Hematopoietic multipotent progenitor cell treated with erythropoietin and hydrocortisone succinate and interleukin-3 and kit ligand, for 6 days (in vitro differentiated cells): ENCODE measurements at regions not wholly inside any gene's neighbourhood (a gene's known extent, or its start where the extent isn't known, plus 50 kb on each side); places are given as distances from the start of the nearest gene placed in this dataset.
"Not testable (repeated sequence)": the region's sequence is repeated elsewhere in the genome, so short reads cannot be mapped to it uniquely, and the experiment has no call there.

Experiments used
- DNase-seq: peaks from one replicate; pipeline ENCODE4 v3.0.0-alpha.2; 2015

GRCh38 chr11:25327656-25328055 lies 830.8 kb downstream of the LUZP2 start:
- no peak for DNase-seq

GRCh38 chr11:25339281-25339680 lies 842.4 kb downstream of the LUZP2 start:
- no peak for DNase-seq

DNA sequence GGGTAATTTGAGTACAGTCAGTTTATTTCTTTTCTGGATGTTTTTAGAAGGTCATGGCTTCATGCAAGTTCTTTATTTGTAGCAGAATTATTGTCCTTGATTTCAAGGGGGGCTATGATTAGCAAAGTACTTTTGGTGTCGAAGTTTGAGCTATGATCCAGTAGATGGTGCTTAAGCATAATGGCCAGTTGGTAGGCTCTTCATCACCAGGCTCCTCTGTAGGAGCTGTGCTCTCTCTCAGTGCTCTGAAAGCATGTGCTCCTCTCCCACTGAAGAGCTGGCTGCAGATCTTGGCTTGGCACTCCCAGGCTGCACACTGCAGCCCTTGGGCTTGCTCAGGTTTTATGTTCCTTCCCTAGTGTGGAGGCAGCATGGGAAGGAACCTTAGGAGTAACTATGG lies 852.7 kb downstream of the LUZP2 start:
- DNase-seq = no peak

GRCh38 chr11:25350899-25351803 lies 854.3 kb downstream of the LUZP2 start:
- DNase-seq = no peak

- no peak for DNase-seq
These were observed 860.3 kb downstream of the LUZP2 start for GRCh38 chr11:25357133-25357532.

DNA sequence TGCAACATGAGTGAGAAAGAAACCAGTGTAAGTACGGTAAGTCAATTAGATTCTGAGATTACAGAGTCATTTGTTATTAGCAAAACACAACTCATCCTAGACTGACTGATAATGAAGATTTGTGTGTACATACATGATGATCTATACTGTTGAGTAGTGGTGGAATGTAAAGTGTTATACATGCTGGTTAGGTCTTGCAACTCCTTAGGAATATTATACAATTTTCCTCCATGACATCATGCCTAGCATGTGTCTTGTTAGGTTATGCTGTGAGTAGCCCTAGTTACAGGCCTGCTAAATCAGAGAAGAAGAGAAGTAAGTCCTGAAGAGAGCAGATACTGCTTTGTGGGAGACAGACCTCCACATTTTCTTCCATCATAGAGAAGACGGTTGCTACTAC lies 880.6 kb downstream of the LUZP2 start:
- DNase-seq = no peak

- DNase-seq = no peak
These were observed 900.0 kb downstream of the LUZP2 start for GRCh38 chr11:25396847-25397246.

DNA sequence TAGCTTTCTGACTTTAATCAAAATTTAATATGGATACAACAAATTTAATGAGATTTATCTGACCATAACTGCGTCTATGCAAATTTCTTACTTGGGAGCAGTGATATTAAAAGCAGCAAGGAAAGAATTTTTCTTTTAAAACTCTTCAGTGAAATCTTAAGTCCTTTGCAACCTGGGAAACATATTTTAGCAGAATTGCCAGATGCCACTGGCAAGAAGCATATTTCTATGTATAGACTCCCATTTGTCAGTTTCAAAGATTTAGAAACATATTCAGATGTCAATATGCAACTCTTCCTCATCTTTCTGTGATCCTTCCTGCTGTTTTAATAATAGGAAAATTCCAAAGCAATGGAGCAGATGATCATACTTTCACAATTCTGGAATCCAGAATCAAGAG lies 911.3 kb downstream of the LUZP2 start:
- no peak for DNase-seq

DNA sequence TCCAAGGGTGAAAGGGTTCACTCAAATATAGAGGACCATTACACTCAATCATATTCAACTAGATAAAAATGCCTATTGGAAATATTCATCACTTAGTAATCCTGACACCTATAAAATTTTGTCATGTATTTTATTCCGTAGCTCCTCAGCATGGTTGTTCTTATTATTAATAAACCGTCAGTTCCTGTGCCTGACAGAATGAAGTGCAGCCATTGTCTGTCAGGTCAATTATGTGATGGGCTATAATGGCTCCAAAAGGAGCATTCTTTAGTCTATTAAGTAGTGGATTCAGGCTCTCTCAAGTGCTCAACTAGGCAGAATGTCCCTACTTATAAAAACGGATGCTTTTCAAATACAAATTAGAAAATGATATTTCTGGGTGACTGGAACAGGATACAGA lies 916.1 kb upstream of the ANO3 start:
- no peak for DNase-seq

- DNase-seq = no peak
These were observed 908.3 kb upstream of the ANO3 start for GRCh38 chr11:25423436-25424199.

DNA sequence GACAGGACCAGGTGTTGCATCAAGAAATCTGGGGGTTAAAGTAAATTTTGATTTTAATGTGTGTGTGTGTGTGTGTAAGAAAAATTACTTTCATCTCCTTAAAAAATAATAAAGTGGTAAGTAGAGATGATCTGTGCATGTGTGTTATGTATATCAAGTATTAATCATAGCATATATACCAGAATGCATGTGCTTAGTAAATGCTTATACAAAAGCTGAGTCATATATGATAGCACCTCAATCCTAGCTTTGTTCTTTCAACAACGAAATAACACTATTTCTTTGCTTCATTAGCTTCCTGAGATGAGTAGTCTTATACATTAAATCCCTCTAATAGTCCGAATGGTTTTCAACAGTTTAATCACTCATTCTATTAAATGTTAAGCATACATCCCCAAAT lies 899.6 kb upstream of the ANO3 start:
- DNase-seq = no peak

DNA sequence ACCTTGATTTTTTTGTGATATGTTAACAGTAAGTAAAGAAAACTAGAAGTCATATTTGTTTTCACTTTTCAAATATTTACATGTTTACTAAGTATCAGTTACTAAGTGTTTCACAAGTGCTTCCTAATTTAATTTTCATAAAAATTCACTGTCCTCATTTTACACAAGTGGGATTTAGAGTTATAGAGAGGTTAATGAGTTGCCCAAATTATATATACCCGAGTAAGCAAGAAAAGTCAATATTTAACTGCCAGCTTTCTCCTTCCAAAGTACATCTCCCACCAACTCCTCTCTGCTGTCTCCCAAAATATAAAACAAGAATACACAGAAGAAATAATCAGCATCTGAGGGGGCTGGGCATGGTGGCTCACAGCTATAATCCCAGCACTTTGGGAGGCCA lies 896.7 kb upstream of the ANO3 start:
- DNase-seq = no peak

DNA sequence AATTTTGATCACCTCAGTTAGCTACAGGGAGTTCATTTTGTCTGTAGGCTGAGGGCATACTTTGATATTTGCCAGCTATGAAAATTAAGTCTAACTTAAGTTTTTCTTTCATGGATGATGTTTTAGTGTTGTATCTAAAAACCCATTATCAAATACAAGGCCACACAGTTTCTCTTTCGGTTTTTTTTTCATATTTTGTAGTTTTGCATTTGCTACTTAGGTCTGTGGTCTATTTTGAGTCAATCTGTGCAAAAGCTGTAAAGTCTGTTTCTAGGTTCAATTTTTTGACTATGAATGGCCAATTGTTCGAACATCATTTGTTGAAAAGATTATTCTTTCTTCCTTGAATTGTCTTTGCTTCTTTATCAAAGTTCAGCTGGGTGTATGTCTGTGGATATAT lies 895.6 kb upstream of the ANO3 start:
- DNase-seq = no peak

DNA sequence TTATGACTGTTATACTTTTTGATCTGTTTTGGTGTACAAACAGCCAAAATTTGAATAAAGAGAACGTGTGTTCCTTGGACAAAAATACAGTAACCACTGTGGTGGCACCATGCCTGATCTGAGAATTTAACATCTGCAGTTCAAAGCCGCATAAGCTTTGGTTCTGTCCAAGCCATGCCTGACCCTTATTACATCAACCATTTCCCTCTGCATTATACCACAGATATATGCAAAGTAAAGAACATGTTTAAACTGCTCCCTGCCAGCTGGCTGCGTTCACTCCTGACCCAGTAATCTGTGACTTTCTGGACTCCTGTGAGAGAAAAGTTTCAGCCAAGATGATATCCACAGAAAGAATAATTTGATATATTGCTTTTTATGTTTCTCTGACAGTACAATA lies 890.5 kb upstream of the ANO3 start:
- DNase-seq = no peak

DNA sequence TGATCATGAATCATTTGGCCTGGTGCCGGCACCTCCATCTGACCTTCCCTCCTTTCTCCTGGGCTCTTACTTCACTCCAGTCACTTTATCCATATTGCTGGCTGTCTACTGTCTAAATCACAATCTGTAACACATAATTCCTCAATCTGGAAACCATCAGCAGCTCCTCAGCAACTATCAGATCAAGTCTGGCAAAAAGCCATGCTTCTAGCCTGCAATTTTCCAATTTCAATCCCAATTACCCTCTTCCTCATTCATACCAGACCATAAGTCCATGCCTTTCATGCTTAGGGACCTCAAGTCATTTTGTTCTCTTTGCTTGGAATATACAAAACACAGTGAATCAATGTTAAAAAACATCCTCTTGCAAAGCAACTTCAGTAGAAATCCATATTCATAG lies 882.8 kb upstream of the ANO3 start:
- no peak for DNase-seq

- DNase-seq = no peak
These were observed 878.5 kb upstream of the ANO3 start for GRCh38 chr11:25453471-25453870.

DNA sequence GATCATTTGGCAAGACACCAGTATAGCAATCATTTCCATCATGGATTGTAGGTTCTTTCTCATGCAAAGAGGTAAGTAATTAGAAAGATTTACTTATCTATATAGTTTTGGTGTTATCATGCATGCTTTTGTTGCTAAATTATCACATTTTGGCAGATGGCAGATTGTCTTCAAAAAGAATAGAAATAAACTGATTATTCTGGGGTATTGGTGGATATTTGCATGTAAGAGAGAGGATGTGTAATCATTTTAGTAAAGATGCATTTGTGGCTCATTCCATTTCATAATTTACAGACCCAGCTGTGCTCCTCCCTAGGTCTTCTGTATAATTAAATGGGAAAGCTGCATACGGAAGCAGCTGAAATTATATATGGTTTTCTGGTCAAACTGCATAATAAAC lies 875.7 kb upstream of the ANO3 start:
- no peak for DNase-seq

DNA sequence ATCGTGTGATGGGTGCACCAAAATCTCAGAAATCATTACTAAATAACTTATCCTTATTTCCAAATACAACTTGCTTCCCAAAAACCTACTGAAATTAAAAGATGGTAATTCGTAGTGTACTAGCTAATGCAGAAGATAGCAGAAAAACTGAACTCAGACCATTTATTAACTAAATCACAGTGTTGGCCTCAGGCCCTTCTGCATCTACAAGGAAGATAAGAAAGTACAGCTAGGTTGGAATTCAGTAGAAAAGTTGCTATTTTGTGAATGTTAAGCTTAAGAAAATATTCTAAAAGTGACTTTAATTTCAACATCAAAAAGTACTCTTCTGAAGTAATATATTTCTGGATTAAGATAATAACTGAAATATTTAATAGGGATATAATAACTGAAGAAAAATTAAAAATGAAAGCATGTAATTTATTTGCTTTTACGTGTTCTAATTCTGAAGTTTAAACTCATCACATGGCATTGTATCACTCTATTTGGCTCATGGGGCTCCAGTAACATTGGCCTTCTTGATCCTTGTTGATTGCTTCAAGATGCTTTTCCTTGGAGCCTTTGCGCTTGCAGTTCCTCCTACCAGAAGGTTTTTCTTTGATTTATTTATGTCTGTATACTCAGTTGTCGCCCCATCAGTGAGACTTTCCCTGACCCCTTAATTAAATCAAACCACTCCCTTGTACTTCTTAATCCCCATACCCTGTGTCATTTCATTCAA lies 847.9 kb upstream of the ANO3 start:
- DNase-seq = no peak

GRCh38 chr11:25485315-25485714 lies 846.6 kb upstream of the ANO3 start:
- no peak for DNase-seq

DNA sequence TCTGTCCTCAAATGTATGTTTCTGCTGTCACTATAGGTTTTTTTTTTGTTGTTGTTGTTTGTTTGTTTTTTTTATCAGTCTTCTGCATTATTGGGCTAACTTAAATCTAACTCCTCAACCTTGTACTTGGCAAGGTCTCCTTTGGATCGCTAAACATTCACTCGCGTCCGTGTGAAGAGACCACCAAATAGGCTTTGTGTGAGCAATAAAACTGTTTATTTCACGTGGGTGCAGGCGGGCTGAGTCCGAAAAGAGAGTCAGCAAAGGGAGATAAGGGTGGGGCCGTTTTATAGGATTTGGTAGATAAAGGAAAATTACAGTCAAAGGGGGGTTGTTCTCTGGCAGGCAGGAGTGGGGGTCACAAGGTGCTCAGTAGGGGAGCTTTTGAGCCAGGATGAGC lies 845.6 kb upstream of the ANO3 start:
- not testable (repeated sequence) for DNase-seq

DNA sequence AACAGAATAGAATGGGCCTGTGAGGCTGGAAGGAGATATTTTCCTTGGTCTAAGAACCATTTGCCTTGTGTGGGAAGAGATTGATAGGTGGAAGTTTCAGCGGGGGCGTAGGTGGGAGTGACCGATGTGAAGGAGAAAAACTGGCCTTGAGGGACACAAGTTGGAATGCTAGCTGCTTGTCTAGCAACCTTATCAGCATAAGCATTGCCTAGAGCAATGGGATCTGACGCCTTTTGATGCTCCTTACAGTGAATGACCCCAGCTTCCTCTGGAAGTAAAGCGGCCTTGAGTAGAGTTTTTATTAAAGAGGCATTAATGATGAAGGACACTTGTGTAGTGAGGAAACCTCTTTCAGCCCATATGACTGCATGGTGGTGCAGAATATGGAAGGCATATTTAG lies 843.8 kb upstream of the ANO3 start:
- DNase-seq = not testable (repeated sequence)

DNA sequence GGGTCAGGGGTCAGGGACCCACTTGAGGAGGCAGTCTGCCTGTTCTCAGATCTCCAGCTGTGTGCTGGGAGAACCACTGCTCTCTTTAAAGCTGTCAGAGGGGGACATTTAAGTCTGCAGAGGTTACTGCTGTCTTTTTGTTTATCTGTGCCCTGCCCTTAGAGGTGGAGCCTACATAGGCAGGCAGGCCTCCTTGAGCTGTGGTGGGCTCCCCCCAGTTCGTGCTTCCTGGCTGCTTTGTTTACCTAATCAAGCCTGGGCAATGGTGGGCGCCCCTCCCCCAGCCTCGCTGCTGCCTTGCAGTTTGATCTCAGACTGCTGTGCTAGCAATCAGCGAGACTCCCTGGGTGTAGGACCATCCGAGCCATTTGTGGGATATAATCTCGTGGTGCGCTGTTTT lies 830.5 kb upstream of the ANO3 start:
- not testable (repeated sequence) for DNase-seq

DNA sequence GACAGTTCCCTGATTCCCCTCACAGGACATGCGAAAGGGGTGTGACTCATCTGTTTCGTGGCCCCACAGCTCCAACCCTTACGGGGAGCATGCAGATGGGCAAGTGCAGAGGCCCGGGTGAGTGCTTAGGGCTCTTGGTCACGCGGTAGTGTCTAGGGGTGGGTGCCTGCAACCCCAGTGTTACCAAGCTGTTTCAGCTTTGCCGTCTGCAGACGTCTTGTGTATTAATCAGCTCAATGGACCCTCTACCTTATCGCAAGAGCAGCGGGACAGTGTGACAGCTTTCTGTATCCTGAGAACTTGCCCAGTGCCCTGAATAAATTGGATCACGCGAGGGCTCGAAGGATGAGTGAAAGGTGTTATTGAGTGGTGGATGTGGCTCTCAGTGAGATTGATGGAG lies 816.4 kb upstream of the ANO3 start:
- DNase-seq = no peak

- DNase-seq = no peak
These were observed 811.5 kb upstream of the ANO3 start for GRCh38 chr11:25520459-25520858.
